Muscle of leg (tissue), 3 donors: ENCODE measurements at regions not wholly inside any gene's neighbourhood (a gene's known extent, or its start where the extent isn't known, plus 50 kb on each side); places are given as distances from the start of the nearest gene placed in this dataset.

ENCODE experiments used
- DNase-seq: peaks from one replicate; pipeline ENCODE4 v3.0.0; 2013
- H3K27ac ChIP-seq: one replicate; pipeline ENCODE4 v1.5.1; 2013; ENCODE audit warnings: mild to moderate bottlenecking, low read length, control low read depth
- H3K27me3 ChIP-seq: one replicate; pipeline ENCODE4 v1.6.1; 2013; ENCODE audit warnings: low read length; ENCODE audit not compliant: control insufficient read depth, insufficient read depth
- H3K36me3 ChIP-seq: one replicate; pipeline ENCODE4 v1.6.1; 2013; ENCODE audit warnings: low read length; ENCODE audit not compliant: control insufficient read depth, insufficient read depth
- H3K4me1 ChIP-seq: one replicate; pipeline ENCODE4 v1.6.1; 2013; ENCODE audit warnings: low read length; ENCODE audit not compliant: control insufficient read depth, insufficient read depth
- H3K4me3 ChIP-seq: one replicate; pipeline ENCODE4 v1.5.1; 2013; ENCODE audit warnings: low read length, control low read depth
- H3K9me3 ChIP-seq: replicated peaks from 2 replicates; pipeline ENCODE4 v1.6.1; 2013; ENCODE audit warnings: low read depth, low read length; ENCODE audit not compliant: control insufficient read depth
- WGBS: methylation state at CpG from one replicate; pipeline ENCODE4 v1.1.5; 2013; ENCODE audit warnings: missing lambda C conversion rate; ENCODE audit not compliant: insufficient coverage; 5-methylcytosine and 5-hydroxymethylcytosine counted together

GRCh38 chr1:217270101-217270500 is 360.8 kb downstream of the GPATCH2 start:
- peaks cover 4% of the 10 kb centered on the region for H3K4me1 ChIP-seq
- DNase-seq, result peak; percentile 41
- H3K9me3 ChIP-seq, result no peaks in the 10 kb centered on the region
- no peaks in the 10 kb centered on the region for H3K27me3 ChIP-seq
- H3K36me3 ChIP-seq, result no peaks in the 10 kb centered on the region
- H3K27ac ChIP-seq, result no peak overlapping the region
- 0% methylated on average over 1 of the region's 4 CpGs for WGBS
- no peak overlapping the region for H3K4me3 ChIP-seq

- no peaks in the 10 kb centered on the region for H3K9me3 ChIP-seq
- no peak overlapping the region for H3K27ac ChIP-seq
- whole genome bisulfite sequencing, result 90% methylated on average over 2 of the region's 5 CpGs
- no peaks in the 10 kb centered on the region for H3K27me3 ChIP-seq
- no peak overlapping the region for H3K4me3 ChIP-seq
- peaks cover 4% of the 10 kb centered on the region for H3K4me1 ChIP-seq
- H3K36me3 ChIP-seq, result no peaks in the 10 kb centered on the region
- no peak for DNase-seq
Observed at GRCh38 chr1:217268058-217268457, 362.8 kb downstream of the GPATCH2 start.

- Histone ChIP-seq H3K4me3 (no peak overlapping the region), H3K27me3 (no peaks in the 10 kb centered on the region), H3K9me3 (no peaks in the 10 kb centered on the region), H3K4me1 (no peaks in the 10 kb centered on the region), H3K27ac (no peak overlapping the region), H3K36me3 (no peaks in the 10 kb centered on the region)
- DNase-seq, result no peak
- no CpG with 5 or more reads among the region's 2 CpGs for WGBS
Observed at GRCh38 chr1:217261636-217262035, 369.3 kb downstream of the GPATCH2 start.

GRCh38 chr1:217260676-217261075 is 370.2 kb downstream of the GPATCH2 start:
- no peaks in the 10 kb centered on the region for H3K27me3 ChIP-seq
- H3K36me3 ChIP-seq, result no peaks in the 10 kb centered on the region
- no peak overlapping the region for H3K4me3 ChIP-seq
- WGBS, result 100% methylated on average over 1 of the region's 1 CpG
- no peaks in the 10 kb centered on the region for H3K4me1 ChIP-seq
- no peaks in the 10 kb centered on the region for H3K9me3 ChIP-seq
- no peak overlapping the region for H3K27ac ChIP-seq
- no peak for DNase-seq

- DNase-seq, result no peak
- no peak overlapping the region for H3K4me3 ChIP-seq
- H3K36me3 ChIP-seq, result no peaks in the 10 kb centered on the region
- no peaks in the 10 kb centered on the region for H3K27me3 ChIP-seq
- H3K27ac ChIP-seq, result no peak overlapping the region
- H3K9me3 ChIP-seq, result no peaks in the 10 kb centered on the region
- H3K4me1 ChIP-seq, result no peaks in the 10 kb centered on the region
Observed at GRCh38 chr1:217253985-217254384, 376.9 kb downstream of the GPATCH2 start.

GRCh38 chr1:217253351-217253750 is 377.5 kb downstream of the GPATCH2 start:
- no CpG with 5 or more reads among the region's 2 CpGs for WGBS

GRCh38 chr1:217251121-217251520 is 379.8 kb downstream of the GPATCH2 start:
- Histone ChIP-seq H3K36me3 (no peaks in the 10 kb centered on the region), H3K4me3 (no peak overlapping the region), H3K27me3 (no peaks in the 10 kb centered on the region), H3K4me1 (no peaks in the 10 kb centered on the region), H3K27ac (no peak overlapping the region), H3K9me3 (no peaks in the 10 kb centered on the region)
- DNase-seq, result no peak
- no CpG with 5 or more reads among the region's 1 CpG for WGBS

More at GRCh38 chr1:217253351-217253750, 377.5 kb downstream of the GPATCH2 start:
- no peaks in the 10 kb centered on the region for H3K4me1 ChIP-seq
- no peaks in the 10 kb centered on the region for H3K9me3 ChIP-seq
- no peaks in the 10 kb centered on the region for H3K36me3 ChIP-seq
- no peaks in the 10 kb centered on the region for H3K27me3 ChIP-seq
- H3K4me3 ChIP-seq, result no peak overlapping the region
- no peak overlapping the region for H3K27ac ChIP-seq
- no peak for DNase-seq

- no peak overlapping the region for H3K27ac ChIP-seq
- DNase-seq, result no peak
- no peaks in the 10 kb centered on the region for H3K9me3 ChIP-seq
- H3K27me3 ChIP-seq, result no peaks in the 10 kb centered on the region
- no peaks in the 10 kb centered on the region for H3K4me1 ChIP-seq
- no peak overlapping the region for H3K4me3 ChIP-seq
- WGBS, result 90% methylated on average over 2 of the region's 3 CpGs
- H3K36me3 ChIP-seq, result no peaks in the 10 kb centered on the region
Observed at GRCh38 chr1:217249857-217250256, 381.0 kb downstream of the GPATCH2 start.

GRCh38 chr1:217244971-217245370 is 385.9 kb downstream of the GPATCH2 start:
- Histone ChIP-seq H3K27ac (no peak overlapping the region), H3K36me3 (no peaks in the 10 kb centered on the region), H3K9me3 (no peaks in the 10 kb centered on the region), H3K4me1 (no peaks in the 10 kb centered on the region), H3K4me3 (no peak overlapping the region), H3K27me3 (no peaks in the 10 kb centered on the region)
- DNase-seq, result no peak
- WGBS, result 63% methylated on average over 2 of the region's 5 CpGs

GRCh38 chr1:217240656-217241055 is 390.2 kb downstream of the GPATCH2 start:
- Histone ChIP-seq H3K27me3 (no peaks in the 10 kb centered on the region), H3K27ac (no peak overlapping the region), H3K4me1 (no peaks in the 10 kb centered on the region), H3K36me3 (no peaks in the 10 kb centered on the region), H3K4me3 (no peak overlapping the region), H3K9me3 (no peaks in the 10 kb centered on the region)
- WGBS, result no CpG with 5 or more reads among the region's 2 CpGs
- no peak for DNase-seq

GRCh38 chr1:217238945-217239344 is 391.9 kb downstream of the GPATCH2 start:
- H3K4me3 ChIP-seq, result no peak overlapping the region
- no peaks in the 10 kb centered on the region for H3K9me3 ChIP-seq
- no peaks in the 10 kb centered on the region for H3K27me3 ChIP-seq
- DNase-seq, result no peak
- H3K4me1 ChIP-seq, result no peaks in the 10 kb centered on the region
- H3K36me3 ChIP-seq, result no peaks in the 10 kb centered on the region
- no peak overlapping the region for H3K27ac ChIP-seq
